NCI-H226 (cell line): ENCODE measurements at regions not wholly inside any gene's neighbourhood (a gene's known extent, or its start where the extent isn't known, plus 50 kb on each side); places are given as distances from the start of the nearest gene placed in this dataset.
"Not testable (repeated sequence)": the region's sequence is repeated elsewhere in the genome, so short reads cannot be mapped to it uniquely, and the experiment has no call there.

Source experiments
- DNase-seq: peaks from one replicate; pipeline ENCODE4 v3.0.0-alpha.2; 2015

- DNase-seq = peak; percentile 58
Measured at GRCh38 chr4:114383721-114384120, 214.9 kb upstream of the UGT8 start.

- DNase-seq = no peak
Measured at GRCh38 chr4:114384629-114385028, 214.0 kb upstream of the UGT8 start.

DNA sequence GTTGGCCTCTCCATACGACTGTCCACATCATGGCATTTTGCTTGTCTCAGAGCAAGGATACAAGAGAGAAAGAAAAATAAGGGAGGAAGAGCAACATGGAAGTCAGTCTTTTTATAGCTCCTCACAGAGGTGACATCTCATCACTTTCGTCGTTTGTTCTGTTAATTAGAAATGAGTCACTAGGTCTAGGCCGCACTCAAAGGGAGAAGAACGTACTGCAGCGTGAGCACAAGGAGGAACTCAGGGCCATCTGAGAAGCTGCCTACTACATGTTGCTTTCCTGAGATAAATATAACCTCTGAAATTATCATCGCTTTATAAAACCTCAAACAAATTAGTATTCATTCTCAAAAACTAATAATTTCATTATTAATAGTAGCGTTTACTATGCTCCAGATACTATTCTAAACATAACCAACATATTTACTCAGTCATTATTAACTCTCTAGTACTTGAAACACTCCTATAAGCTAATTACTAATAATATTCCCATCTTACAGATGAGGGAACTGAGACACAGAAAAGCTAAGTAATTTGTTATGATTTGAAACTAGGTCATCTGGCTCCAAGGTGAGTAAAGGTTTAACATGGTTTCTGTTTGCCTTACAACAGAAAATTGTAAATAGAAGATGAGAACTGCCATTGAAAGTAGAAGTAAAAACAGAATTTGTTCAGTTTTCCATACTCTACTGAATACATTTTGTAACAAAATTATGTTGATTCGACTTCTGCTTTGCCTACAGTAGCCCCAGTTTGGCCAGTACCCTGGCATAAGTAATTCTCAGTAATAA, 213.2 kb upstream of the UGT8 start:
- no peak for DNase-seq

GRCh38 chr4:114386637-114387233, 211.9 kb upstream of the UGT8 start:
- no peak for DNase-seq

DNA sequence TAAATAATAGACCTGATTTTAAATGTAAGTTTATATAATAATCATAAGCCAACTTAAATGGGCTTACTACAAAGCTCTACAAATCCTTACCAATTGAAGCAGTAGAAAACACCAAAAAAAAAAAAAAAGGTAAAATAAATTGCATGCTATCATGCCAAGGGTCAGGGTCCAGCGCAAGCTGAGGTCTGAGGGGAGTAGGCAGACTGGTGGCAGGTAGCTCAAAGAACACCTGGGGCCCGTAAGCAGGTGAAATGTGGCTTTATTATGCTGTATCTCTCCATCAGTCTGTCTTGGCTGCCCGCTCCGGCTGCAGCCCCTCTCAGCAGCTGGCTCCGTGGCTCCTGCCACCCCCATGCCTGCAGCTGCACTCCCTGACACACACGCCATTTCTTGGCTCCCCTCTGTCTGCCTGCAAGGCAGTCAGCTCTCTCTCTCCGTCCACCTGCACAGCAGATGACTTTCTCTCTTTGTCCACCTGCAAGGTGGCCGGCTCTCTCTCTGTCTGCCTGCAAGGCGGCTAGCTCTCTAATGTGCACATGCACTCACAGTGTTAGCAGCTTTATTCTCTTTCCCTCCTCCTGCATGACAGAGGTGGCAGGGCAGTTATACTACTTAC, 209.4 kb upstream of the UGT8 start:
- no peak for DNase-seq

GRCh38 chr4:114393295-114394038, 205.1 kb upstream of the UGT8 start:
- DNase-seq = peak; percentile 34

DNA sequence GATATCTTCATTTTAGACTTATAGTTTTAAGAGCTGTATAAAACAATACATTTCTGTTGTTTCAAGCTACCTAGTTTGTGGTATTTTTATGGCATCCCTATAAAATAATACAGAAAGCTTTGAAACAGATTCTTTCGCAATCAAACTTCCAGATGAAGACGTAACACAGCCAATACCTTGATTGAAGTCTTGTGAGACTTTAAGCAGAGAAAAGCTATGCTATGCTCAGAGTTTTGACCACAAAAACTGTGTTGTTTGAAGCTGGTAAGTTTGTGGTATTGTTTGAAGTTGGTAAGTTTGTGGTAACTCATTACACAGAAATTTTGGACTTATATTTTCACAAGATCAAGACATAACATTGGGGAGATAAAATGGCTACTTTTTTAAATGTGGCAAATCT, 201.8 kb upstream of the UGT8 start:
- DNase-seq = no peak

- DNase-seq = no peak
Measured at GRCh38 chr4:114398410-114398809, 200.2 kb upstream of the UGT8 start.

DNA sequence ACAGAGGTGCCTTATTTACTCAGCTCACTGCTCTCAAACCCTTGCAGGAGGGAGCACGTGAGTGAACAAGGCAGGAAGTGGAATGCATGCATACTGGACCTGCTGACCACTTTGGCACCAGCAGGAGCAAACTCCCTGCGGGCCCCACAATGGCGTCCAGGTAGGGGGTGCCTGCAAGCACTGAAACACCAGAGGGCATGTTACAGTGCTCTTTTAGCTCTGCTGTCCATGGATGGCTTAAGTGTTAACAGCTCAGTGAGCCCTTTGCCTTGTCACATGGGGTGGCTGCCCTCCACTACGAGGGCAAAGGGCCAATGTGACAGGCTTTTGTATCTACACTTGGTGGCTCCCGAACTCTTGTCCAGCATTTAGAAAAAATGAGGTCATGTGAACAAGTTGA, 199.5 kb upstream of the UGT8 start:
- no peak for DNase-seq

- DNase-seq = no peak
Measured at GRCh38 chr4:114400531-114400930, 198.1 kb upstream of the UGT8 start.

DNA sequence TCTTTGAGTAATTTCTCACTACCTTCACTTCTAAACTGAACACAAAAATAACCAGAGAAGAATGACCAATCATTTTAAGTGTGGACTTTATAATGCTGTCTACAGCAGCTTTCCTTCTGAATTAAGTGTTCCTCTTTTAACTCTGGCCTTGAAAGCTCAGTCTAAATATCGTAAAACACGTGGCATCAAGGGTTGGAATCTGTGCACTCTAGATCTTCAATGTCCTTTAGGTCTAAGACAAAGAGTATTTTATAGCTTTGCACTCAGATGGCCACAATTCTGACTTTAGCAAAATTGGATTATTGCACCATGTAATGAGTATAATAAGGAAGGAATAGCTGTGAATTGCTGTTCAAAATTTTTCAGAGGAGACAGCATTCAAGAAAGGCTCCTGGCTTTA, 197.1 kb upstream of the UGT8 start:
- no peak for DNase-seq

DNA sequence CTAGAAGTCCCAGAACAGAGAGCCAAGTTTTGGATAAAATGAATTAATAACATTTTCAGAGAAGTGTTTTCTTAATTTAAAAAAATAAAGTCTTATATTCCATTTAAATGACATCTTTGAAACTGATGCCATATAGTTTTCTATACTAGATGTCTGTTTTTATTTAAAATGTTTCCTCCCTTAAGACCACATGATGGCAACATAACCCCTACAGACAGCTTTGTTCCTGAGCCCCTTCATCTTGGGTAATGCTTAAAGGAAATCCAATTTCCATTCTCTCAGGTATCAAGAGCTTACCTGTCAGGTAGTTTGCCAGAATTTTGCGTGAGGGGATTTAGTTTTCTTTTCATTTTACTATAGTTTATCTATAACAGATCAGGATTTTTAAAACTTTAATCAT, 181.4 kb upstream of the UGT8 start:
- no peak for DNase-seq

DNA sequence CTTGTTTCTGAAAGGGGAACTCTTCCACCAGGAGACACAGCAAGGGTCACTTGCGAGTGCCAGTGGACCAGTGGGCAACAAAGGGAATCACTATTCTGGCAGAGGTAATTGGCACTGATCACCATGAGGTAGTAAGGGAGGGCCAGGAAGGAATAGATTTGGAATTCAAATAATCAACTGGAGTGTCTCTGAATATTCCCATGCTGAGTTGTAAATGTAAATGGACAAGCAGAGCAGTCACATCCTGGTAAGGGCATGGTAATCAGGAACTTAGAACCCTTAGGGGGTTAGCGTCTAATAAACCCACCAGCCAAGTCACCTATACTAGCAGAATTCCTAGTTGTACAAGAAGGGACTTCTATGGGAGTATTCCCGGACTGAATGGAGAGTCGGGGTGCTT, 178.5 kb upstream of the UGT8 start:
- no peak for DNase-seq

GRCh38 chr4:114423582-114423981, 175.0 kb upstream of the UGT8 start:
- DNase-seq = no peak

- no peak for DNase-seq
Measured at GRCh38 chr4:114435116-114435515, 163.5 kb upstream of the UGT8 start.

- no peak for DNase-seq
Measured at GRCh38 chr4:114442856-114443255, 155.8 kb upstream of the UGT8 start.

- DNase-seq = no peak
Measured at GRCh38 chr4:114444211-114444610, 154.4 kb upstream of the UGT8 start.

GRCh38 chr4:114447963-114448516, 150.6 kb upstream of the UGT8 start:
- DNase-seq = not testable (repeated sequence)

- no peak for DNase-seq
Measured at GRCh38 chr4:114458728-114459127, 139.9 kb upstream of the UGT8 start.

GRCh38 chr4:114464726-114465272, 133.8 kb upstream of the UGT8 start:
- DNase-seq = no peak

DNA sequence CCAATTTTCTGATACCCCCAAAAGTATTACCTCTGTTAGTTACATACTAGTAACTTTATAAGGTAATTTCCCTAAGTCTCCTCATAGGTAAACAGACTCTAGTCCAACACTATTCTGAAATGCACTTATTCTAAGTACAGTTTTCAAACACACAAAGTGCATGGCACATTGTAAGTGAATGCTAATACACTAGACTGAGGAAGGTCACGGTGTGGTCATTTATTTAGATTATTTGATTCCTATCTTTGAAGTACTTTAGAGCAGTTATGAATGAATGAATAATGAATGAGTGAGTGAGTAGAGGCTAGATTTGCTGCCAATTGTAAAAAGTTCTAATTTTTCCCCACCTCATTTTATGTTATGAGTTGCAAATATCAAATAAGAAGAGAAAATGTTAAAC, 132.8 kb upstream of the UGT8 start:
- no peak for DNase-seq

- DNase-seq = no peak
Measured at GRCh38 chr4:114466299-114466698, 132.3 kb upstream of the UGT8 start.
